Uterus (tissue), 3 donors: ENCODE measurements at regions not wholly inside any gene's neighbourhood (a gene's known extent, or its start where the extent isn't known, plus 50 kb on each side); places are given as distances from the start of the nearest gene placed in this dataset.

Source experiments
- DNase-seq, 2 donors: peaks; one replicate each; pipeline ENCODE4 v3.0.0-alpha.2; 2019 to 2020
- H3K27ac ChIP-seq, 2 donors: fragments of 200-600 bp; sonication (generic); 1 replicate in 1 of 2; 2 replicates in 1 of 2; pipeline ENCODE4 v1.5.1; 2016 to 2018
- H3K27me3 ChIP-seq, 2 donors: fragments of 200-600 bp; sonication (generic); one replicate each; pipeline ENCODE4 v1.5.1; 2018 to 2019; ENCODE audit warnings: control low read depth in 1 of 2
- H3K36me3 ChIP-seq, 2 donors: fragments of 200-600 bp; sonication (generic); one replicate each; pipeline ENCODE4 v1.5.1; 2019; ENCODE audit warnings: control low read depth in 1 of 2
- H3K4me1 ChIP-seq, 2 donors: fragments of 200-600 bp; sonication (generic); one replicate each; pipeline ENCODE4 v1.5.1; 2018 to 2019; ENCODE audit warnings: control low read depth in 1 of 2
- H3K4me3 ChIP-seq, 2 donors: fragments of 200-600 bp; sonication (generic); 1 replicate in 1 of 2; 2 replicates in 1 of 2; pipeline ENCODE4 v1.5.1; 2018 to 2019; ENCODE audit warnings: mild to moderate bottlenecking in 1 of 2
- H3K9me3 ChIP-seq, 2 donors: fragments of 200-600 bp; sonication (generic); one replicate each; pipeline ENCODE4 v1.5.1; 2019; ENCODE audit warnings: control low read depth in 1 of 2
- CTCF ChIP-seq, 4 experiments: fragments of 200-600 bp in 2 of 4; fragments of 450-650 bp in 2 of 4; sonication (generic) in 2 of 4; IDR thresholded peaks; one replicate each; pipeline ENCODE4 v1.5.1; 2016 to 2019; ENCODE audit warnings: antibody characterized with exemption in 4 of 4, mild to moderate bottlenecking in 2 of 4, moderate library complexity in 1 of 4
- POLR2A ChIP-seq, 2 donors: fragments of 450-650 bp; IDR thresholded peaks; one replicate each; pipeline ENCODE4 v1.6.1; 2016; ENCODE audit warnings: antibody characterized with exemption in 2 of 2, mild to moderate bottlenecking in 1 of 2, moderate library complexity in 1 of 2
- intact Hi-C: fragments of 100-400 bp; cut with DNase I; formaldehyde crosslinking; loops from one replicate; pipeline ENCODE4 v1.15.1; 2023; ENCODE audit warnings: low total_unique reads
- donor health status: DM: yes; HTN: yes; CAD: no.

GRCh38 chr12:23236066-23236780 lies 611.3 kb downstream of the ETNK1 start:
- Histone ChIP-seq H3K27ac (no peak overlapping the region), H3K9me3 (no peaks in the 10 kb centered on the region), H3K27me3 (no peaks in the 10 kb centered on the region), H3K36me3 (no peaks in the 10 kb centered on the region), H3K4me3 (no peak overlapping the region), H3K4me1 (no peaks in the 10 kb centered on the region)
- intact Hi-C loops: no loop called here
- TF ChIP-seq POLR2A (IDR thresholded peaks at IDR 0.05): no peak
- TF ChIP-seq CTCF (IDR thresholded peaks at IDR 0.05): no peak
- DNase-seq: no peak

GRCh38 chr12:23236811-23237210 lies 611.8 kb downstream of the ETNK1 start:
- no peaks in the 10 kb centered on the region for H3K27me3 ChIP-seq
- H3K4me1 ChIP-seq: no peaks in the 10 kb centered on the region
- H3K36me3 ChIP-seq: no peaks in the 10 kb centered on the region
- no peak for TF ChIP-seq POLR2A (IDR thresholded peaks at IDR 0.05)
- TF ChIP-seq CTCF (IDR thresholded peaks at IDR 0.05): no peak
- DNase-seq: no peak
- intact Hi-C loops: no loop called here
- no peak overlapping the region for H3K4me3 ChIP-seq
- no peak overlapping the region for H3K27ac ChIP-seq
- H3K9me3 ChIP-seq: no peaks in the 10 kb centered on the region

- Histone ChIP-seq H3K27me3 (no peaks in the 10 kb centered on the region), H3K27ac (no peak overlapping the region), H3K36me3 (no peaks in the 10 kb centered on the region), H3K4me3 (no peak overlapping the region), H3K4me1 (no peaks in the 10 kb centered on the region), H3K9me3 (no peaks in the 10 kb centered on the region)
- intact Hi-C loops: no loop called here
- TF ChIP-seq POLR2A (IDR thresholded peaks at IDR 0.05) (no peak), CTCF (IDR thresholded peaks at IDR 0.05) (no peak)
- DNase-seq: no peak
These were observed 613.2 kb downstream of the ETNK1 start for GRCh38 chr12:23238190-23238589.

- no peaks in the 10 kb centered on the region for H3K9me3 ChIP-seq
- H3K4me3 ChIP-seq: no peak overlapping the region
- intact Hi-C loops: no loop called here
- DNase-seq: no peak
- H3K4me1 ChIP-seq: no peaks in the 10 kb centered on the region
- no peaks in the 10 kb centered on the region for H3K36me3 ChIP-seq
- no peaks in the 10 kb centered on the region for H3K27me3 ChIP-seq
- no peak overlapping the region for H3K27ac ChIP-seq
- TF ChIP-seq CTCF (IDR thresholded peaks at IDR 0.05) (no peak), POLR2A (IDR thresholded peaks at IDR 0.05) (no peak)
These were observed 614.0 kb downstream of the ETNK1 start for GRCh38 chr12:23238957-23239356.

GRCh38 chr12:23245186-23245585 lies 620.2 kb downstream of the ETNK1 start:
- H3K27ac ChIP-seq: no peak overlapping the region
- TF ChIP-seq POLR2A (IDR thresholded peaks at IDR 0.05) (no peak), CTCF (IDR thresholded peaks at IDR 0.05) (no peak)
- no peaks in the 10 kb centered on the region for H3K36me3 ChIP-seq
- H3K27me3 ChIP-seq: no peaks in the 10 kb centered on the region
- intact Hi-C loops: no loop called here
- DNase-seq: no peak
- no peaks in the 10 kb centered on the region for H3K4me1 ChIP-seq
- no peaks in the 10 kb centered on the region for H3K9me3 ChIP-seq
- no peak overlapping the region for H3K4me3 ChIP-seq
